NB4 (cell line): ENCODE measurements at regions not wholly inside any gene's neighbourhood (a gene's known extent, or its start where the extent isn't known, plus 50 kb on each side); places are given as distances from the start of the nearest gene placed in this dataset.

Experiments used
- DNase-seq: peaks from one replicate; pipeline ENCODE4 v3.0.0; 2010; ENCODE audit warnings: low read depth
- H3K4me3 ChIP-seq: one replicate; pipeline ENCODE4 v1.5.1; 2011; ENCODE audit warnings: mild to moderate bottlenecking, low read depth, low read length, moderate library complexity
- CTCF ChIP-seq: IDR thresholded peaks from one replicate; pipeline ENCODE4 v1.5.1; 2012; ENCODE audit warnings: low read depth, low read length
- MAX ChIP-seq: IDR thresholded peaks from 2 replicates; pipeline ENCODE4 v1.6.1; 2011; ENCODE audit warnings: low read depth, low read length
- MYC ChIP-seq: IDR thresholded peaks from 2 replicates; pipeline ENCODE4 v1.6.1; 2011; ENCODE audit warnings: low read depth, low read length
- POLR2A ChIP-seq: IDR thresholded peaks from 2 replicates; pipeline ENCODE4 v1.6.1; 2011; ENCODE audit warnings: mild to moderate bottlenecking; ENCODE audit not compliant: insufficient read length; ENCODE audit errors: extremely low read depth

GRCh38 chr2:120432976-120433815 is 87.3 kb downstream of the INHBB start:
- H3K4me3 ChIP-seq, result no peak overlapping the region
- no peak for TF ChIP-seq POLR2A
- TF ChIP-seq CTCF, result no peak
- TF ChIP-seq MYC, result no peak
- TF ChIP-seq MAX, result no peak
- DNase-seq, result no peak

GRCh38 chr2:120433816-120434290 is 87.9 kb downstream of the INHBB start:
- DNase-seq, result no peak
- TF ChIP-seq CTCF (no peak), MYC (no peak), MAX (no peak), POLR2A (no peak)
- no peak overlapping the region for H3K4me3 ChIP-seq

GRCh38 chr2:120434492-120435308 is 88.8 kb downstream of the INHBB start:
- no peak for TF ChIP-seq MYC
- no peak for TF ChIP-seq CTCF
- no peak for TF ChIP-seq POLR2A
- TF ChIP-seq MAX, result no peak
- DNase-seq, result no peak
- H3K4me3 ChIP-seq, result no peak overlapping the region

- no peak overlapping the region for H3K4me3 ChIP-seq
- TF ChIP-seq MYC (no peak), CTCF (no peak), MAX (no peak), POLR2A (no peak)
- no peak for DNase-seq
Observed at GRCh38 chr2:120435671-120436459, 89.9 kb downstream of the INHBB start.

GRCh38 chr2:120436460-120436739 is 90.5 kb downstream of the INHBB start:
- DNase-seq, result peak; percentile 10
- H3K4me3 ChIP-seq, result no peak overlapping the region
- TF ChIP-seq MAX (no peak), POLR2A (no peak), MYC (no peak), CTCF (no peak)
